Stimulated activated naive CD8-positive, alpha-beta T cell treated with anti-CD3 and anti-CD28 coated beads, Interleukin-15, amount 100 ng/mL, for 72 hours (primary cell): ENCODE measurements at regions not wholly inside any gene's neighbourhood (a gene's known extent, or its start where the extent isn't known, plus 50 kb on each side); places are given as distances from the start of the nearest gene placed in this dataset.

Source experiments
- ATAC-seq: fragments of 150-1000 bp; cut with Tn5 transposase; 2 replicates; pipeline ENCODE4 v1.10.0; 2021; ENCODE audit warnings: mild to moderate bottlenecking, moderate library complexity
- DNase-seq, 2 donors: peaks; one replicate each; pipeline ENCODE4 v3.0.0; 2021 to 2022
- H3K27ac Mint-ChIP-seq, 2 donors: one replicate each; pipeline ENCODE4 v1.8.0; 2022; ENCODE audit warnings: mild to moderate bottlenecking in 2 of 2, mixed read lengths in 2 of 2, moderate library complexity in 2 of 2
- H3K27me3 Mint-ChIP-seq: one replicate; pipeline ENCODE4 v1.8.0; 2022; ENCODE audit warnings: mixed read lengths
- H3K4me1 Mint-ChIP-seq: one replicate; pipeline ENCODE4 v1.8.0; 2022; ENCODE audit warnings: mild to moderate bottlenecking, mixed read lengths
- H3K4me3 Mint-ChIP-seq, 2 donors: one replicate each; pipeline ENCODE4 v1.8.0; 2022; ENCODE audit warnings: mild to moderate bottlenecking in 2 of 2, mixed read lengths in 2 of 2, moderate library complexity in 1 of 2
- H3K9me3 Mint-ChIP-seq, 2 donors: one replicate each; pipeline ENCODE4 v1.8.0; 2022; ENCODE audit warnings: mixed read lengths in 2 of 2

DNA sequence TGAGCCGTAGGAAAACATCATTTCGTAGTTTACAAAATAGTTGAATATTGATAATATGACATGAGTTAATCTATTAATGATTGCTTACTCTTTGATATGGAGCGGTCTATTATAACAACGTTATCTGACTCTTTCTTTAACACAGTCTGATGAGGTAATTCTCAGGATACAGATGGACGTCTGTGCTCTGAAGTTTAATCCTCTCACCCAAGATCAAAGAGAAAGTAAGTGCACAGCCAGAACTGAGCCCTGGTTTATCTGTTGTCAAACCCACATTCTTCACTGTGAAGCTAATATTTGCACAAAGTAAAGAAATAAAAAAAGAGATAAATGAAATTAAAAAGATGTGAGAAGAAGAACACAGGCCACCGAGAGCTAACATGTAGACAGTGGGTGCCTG lies 190.9 kb upstream of the COPS8 start:
- no peak overlapping the region for H3K27ac Mint-ChIP-seq
- no peaks in the 10 kb centered on the region for H3K9me3 Mint-ChIP-seq
- no peaks in the 10 kb centered on the region for H3K27me3 Mint-ChIP-seq
- no peaks in the 10 kb centered on the region for H3K4me1 Mint-ChIP-seq
- H3K4me3 Mint-ChIP-seq = no peak overlapping the region
- ATAC-seq (no peak), DNase-seq (no peak)

DNA sequence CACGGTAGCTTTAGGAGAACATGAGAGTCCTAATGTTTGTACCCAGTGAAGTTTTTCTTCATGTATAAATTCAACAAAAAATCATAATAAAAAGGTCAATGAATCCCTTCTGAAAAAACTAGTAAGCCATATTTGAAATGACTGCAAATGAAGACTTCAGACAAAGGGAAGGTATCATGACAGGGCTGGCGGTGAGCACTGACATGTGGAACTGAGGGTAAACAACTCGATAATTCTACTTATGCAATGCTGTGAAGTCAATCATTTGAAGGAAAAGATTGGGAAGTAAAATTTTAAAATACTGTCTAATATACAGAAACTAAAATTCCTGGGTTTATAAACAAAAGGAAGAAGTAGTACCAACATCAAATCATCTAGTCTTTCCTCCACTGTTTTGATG lies 190.2 kb upstream of the COPS8 start:
- Mint-ChIP-seq H3K4me3 (no peak overlapping the region), H3K4me1 (no peaks in the 10 kb centered on the region), H3K9me3 (no peaks in the 10 kb centered on the region), H3K27ac (no peak overlapping the region), H3K27me3 (no peaks in the 10 kb centered on the region)
- DNase-seq = no peak
- ATAC-seq = no peak

DNA sequence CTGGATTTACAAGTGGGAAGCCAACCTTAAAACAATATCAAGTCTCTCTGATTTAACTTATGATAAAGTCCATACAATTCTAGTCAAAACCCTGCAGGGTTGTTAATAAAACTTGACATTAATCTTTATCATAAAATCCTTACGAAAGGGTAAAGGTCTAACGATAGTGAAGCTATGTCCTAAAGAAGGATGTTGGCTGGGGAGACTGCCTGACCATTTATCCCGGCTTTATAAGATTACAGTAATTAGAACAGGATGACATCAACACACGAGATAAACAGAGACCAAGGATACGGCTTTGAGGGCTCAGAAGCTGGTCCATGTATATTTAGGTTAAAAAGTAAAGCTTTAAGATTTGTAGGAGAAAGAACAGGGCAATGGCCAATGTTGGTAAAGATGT lies 189.0 kb upstream of the COPS8 start:
- Mint-ChIP-seq H3K4me3 (no peak overlapping the region), H3K4me1 (no peaks in the 10 kb centered on the region), H3K9me3 (no peaks in the 10 kb centered on the region), H3K27me3 (peaks cover 3% of the 10 kb centered on the region), H3K27ac (no peak overlapping the region)
- DNase-seq = no peak
- no peak for ATAC-seq

- ATAC-seq (no peak), DNase-seq (no peak)
- Mint-ChIP-seq H3K4me3 (no peak overlapping the region), H3K4me1 (no peaks in the 10 kb centered on the region), H3K27ac (no peak overlapping the region), H3K9me3 (no peaks in the 10 kb centered on the region), H3K27me3 (peaks cover 13% of the 10 kb centered on the region)
Observed at GRCh38 chr2:236899146-236899545, 186.5 kb upstream of the COPS8 start.

DNA sequence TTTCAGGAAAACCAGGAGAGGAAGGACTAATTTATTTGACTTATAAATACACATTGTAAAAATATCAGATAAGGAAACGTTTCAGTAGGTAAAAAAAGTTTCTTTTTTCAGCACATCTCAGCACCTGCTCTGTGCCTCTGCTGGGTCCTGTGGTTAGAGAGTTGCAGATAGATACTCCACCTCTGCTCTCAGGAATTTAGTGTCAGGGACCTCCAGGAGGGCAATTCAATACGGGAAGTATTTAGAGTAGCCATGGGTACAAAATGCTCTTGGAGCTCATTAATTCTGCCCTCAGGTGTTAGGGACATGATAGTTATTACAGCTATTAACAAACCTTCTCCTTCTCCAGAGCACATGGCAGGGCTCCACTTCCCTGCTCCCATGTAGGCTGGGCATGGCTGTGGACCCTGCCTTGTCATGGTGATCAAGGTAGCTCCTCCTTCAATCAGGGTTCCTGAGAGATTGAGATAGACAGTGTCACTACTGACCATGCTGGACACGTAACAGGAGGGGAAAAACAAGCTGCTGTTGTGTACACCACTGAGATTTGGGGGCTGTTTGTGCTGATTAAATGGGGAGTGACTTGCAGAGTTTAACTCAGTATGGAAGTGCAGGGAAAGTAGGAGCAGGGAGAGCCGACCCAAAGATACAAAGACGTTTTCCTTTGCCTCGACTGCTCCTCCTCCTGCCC lies 185.6 kb upstream of the COPS8 start:
- DNase-seq (no peak), ATAC-seq (no peak)
- Mint-ChIP-seq H3K27ac (no peak overlapping the region), H3K27me3 (peaks cover 21% of the 10 kb centered on the region), H3K4me1 (no peaks in the 10 kb centered on the region), H3K4me3 (no peak overlapping the region), H3K9me3 (no peaks in the 10 kb centered on the region)

GRCh38 chr2:236901956-236902355 lies 183.7 kb upstream of the COPS8 start:
- H3K9me3 Mint-ChIP-seq = no peaks in the 10 kb centered on the region
- H3K27me3 Mint-ChIP-seq = peaks cover 21% of the 10 kb centered on the region
- H3K4me1 Mint-ChIP-seq = no peaks in the 10 kb centered on the region
- H3K27ac Mint-ChIP-seq = no peak overlapping the region
- DNase-seq = no peak
- ATAC-seq = no peak
- H3K4me3 Mint-ChIP-seq = no peak overlapping the region

GRCh38 chr2:236903978-236904377 lies 181.7 kb upstream of the COPS8 start:
- no peak overlapping the region for H3K27ac Mint-ChIP-seq
- no peak overlapping the region for H3K4me3 Mint-ChIP-seq
- ATAC-seq (no peak), DNase-seq (no peak)
- H3K9me3 Mint-ChIP-seq = no peaks in the 10 kb centered on the region
- H3K27me3 Mint-ChIP-seq = peaks cover 21% of the 10 kb centered on the region
- no peaks in the 10 kb centered on the region for H3K4me1 Mint-ChIP-seq

DNA sequence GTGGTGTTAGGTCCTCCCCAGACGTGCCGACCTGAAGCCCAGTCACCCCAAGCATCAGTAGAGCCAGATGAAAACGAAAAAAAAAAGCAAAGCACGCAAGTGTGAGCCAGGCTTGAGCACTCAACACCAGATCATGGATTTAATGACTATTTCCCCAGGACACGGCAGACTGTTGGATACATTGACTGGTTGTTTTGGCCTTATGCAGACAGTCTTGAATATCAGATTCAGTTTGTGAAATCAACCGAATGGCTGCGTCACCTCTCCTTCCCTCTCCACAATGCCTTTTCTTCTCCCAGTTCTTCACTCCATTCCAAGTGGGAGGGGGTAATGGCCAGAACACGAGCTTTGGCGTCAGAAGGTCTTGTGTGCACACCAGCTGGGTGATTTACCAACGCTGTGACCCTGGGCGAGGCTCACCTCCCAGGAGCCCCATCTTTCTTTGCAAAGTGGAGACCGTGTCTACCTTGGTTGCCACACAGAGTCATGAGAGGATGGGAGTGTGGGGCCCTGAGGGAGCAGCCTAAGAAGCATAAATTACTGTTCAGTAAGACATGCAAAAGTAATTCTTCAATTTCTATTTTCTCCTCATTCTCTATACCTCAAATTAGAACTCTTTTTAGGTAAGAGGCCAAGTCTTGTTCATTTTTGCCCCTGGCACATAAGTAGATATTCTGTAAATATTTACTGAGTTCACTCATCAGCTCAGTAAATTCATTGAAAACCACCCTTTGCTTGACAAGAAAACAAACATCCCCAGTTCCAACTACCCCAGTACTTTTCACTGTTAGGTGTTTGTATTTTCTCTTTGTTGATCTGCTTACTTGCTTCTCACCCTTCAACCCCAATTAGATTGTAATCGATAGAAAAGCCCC lies 181.1 kb upstream of the COPS8 start:
- no peaks in the 10 kb centered on the region for H3K9me3 Mint-ChIP-seq
- DNase-seq (no peak), ATAC-seq (no peak)
- H3K27ac Mint-ChIP-seq = no peak overlapping the region
- peaks cover 21% of the 10 kb centered on the region for H3K27me3 Mint-ChIP-seq
- H3K4me1 Mint-ChIP-seq = no peaks in the 10 kb centered on the region
- H3K4me3 Mint-ChIP-seq = no peak overlapping the region

GRCh38 chr2:236905976-236906375 lies 179.7 kb upstream of the COPS8 start:
- no peak for DNase-seq
- no peak for ATAC-seq
- Mint-ChIP-seq H3K9me3 (no peaks in the 10 kb centered on the region), H3K4me3 (no peak overlapping the region), H3K4me1 (no peaks in the 10 kb centered on the region), H3K27me3 (peaks cover 21% of the 10 kb centered on the region), H3K27ac (no peak overlapping the region)

DNA sequence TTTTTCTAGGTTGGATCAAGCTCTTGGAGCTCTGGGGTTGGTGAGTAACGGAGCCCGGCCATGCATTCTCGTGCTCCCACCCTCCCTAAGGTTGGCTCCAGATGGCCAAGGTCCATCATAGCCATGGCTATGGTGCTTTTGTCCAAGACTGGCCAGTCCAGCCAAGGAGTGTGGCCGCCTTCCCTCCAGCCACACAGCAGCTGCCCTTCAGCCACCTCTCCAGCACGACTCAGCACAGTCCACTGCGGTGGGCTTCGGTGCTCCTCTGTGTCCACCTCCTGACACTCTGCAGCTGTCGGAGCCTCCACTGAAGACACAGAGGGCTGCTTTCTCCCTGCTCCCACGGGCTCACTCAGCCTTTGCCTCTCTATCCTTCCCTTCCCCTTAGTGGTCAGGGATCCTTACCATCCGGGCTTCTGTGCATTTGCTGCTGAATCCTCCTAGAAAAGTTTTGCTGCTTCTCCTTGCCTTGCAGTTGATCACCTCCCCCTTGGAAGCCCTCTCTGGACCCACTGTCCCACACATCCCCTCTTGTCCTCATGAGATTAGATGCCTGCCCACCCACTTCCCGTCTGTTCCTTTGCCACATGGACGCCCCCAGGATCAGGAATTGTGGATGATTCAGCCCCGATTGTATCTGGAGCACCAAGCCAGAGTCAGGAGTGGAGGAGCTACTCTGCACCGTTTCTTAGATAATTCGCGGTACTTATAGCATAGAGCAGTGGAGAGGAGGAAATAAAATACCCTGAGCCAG lies 177.1 kb upstream of the COPS8 start:
- ATAC-seq (no peak), DNase-seq (no peak)
- Mint-ChIP-seq H3K4me1 (no peaks in the 10 kb centered on the region), H3K9me3 (no peaks in the 10 kb centered on the region), H3K27ac (peak overlapping the region in 1 of 2 donors; percentile 57), H3K4me3 (no peak overlapping the region), H3K27me3 (peaks cover 29% of the 10 kb centered on the region)

GRCh38 chr2:236909193-236909504 lies 176.5 kb upstream of the COPS8 start:
- no peak for DNase-seq
- Mint-ChIP-seq H3K9me3 (no peaks in the 10 kb centered on the region), H3K4me3 (no peak overlapping the region), H3K27ac (peak overlapping the region in 1 of 2 donors; percentile 57), H3K27me3 (peaks cover 24% of the 10 kb centered on the region), H3K4me1 (no peaks in the 10 kb centered on the region)
- no peak for ATAC-seq

GRCh38 chr2:236909802-236910201 lies 175.9 kb upstream of the COPS8 start:
- Mint-ChIP-seq H3K4me1 (no peaks in the 10 kb centered on the region), H3K9me3 (no peaks in the 10 kb centered on the region), H3K27ac (peak overlapping the region in 1 of 2 donors; percentile 31), H3K4me3 (no peak overlapping the region), H3K27me3 (peaks cover 17% of the 10 kb centered on the region)
- DNase-seq = no peak
- ATAC-seq = no peak

- no peak for ATAC-seq
- no peak for DNase-seq
- H3K27me3 Mint-ChIP-seq = peaks cover 16% of the 10 kb centered on the region
- H3K4me3 Mint-ChIP-seq = no peak overlapping the region
- H3K27ac Mint-ChIP-seq = no peak overlapping the region
- H3K9me3 Mint-ChIP-seq = no peaks in the 10 kb centered on the region
- H3K4me1 Mint-ChIP-seq = no peaks in the 10 kb centered on the region
Observed at GRCh38 chr2:236910781-236911495, 174.8 kb upstream of the COPS8 start.

DNA sequence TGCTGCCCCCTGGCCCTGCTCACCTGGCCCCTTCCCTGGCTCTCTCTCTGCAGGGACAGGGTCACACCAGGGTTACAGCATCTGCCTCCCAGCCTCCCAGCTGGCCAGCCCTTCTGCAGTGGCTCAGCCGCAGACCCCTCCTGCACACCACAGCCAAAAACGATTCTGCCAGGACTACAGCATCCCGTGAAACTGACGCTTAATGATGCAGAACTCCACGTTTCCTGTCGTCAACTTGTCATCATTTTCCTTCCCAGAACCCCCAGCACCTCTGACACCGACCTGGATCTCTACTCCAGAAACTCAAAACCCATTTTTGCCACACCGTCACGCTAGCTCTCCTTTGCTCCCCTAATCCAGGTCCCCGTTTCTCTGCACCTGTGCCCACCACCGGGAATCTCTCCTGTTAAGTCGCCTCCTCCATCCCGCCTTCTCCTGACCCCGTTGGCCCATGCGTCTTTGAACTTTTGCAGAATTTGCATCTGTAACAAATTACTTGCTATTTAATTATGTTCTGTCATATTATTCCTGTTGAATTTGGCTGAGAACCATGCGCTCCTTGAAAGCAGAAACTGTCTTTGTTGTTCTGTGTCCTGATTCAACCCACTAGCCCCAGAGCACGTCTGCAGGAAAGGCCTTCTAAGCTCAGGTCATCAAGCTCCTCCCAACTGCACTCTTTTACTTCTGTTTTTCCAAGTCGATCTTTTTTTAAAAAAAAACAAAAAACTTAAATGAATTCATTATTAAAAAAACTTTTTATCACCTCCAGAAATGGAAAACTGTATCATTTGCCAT lies 173.2 kb upstream of the COPS8 start:
- no peak for DNase-seq
- no peak for ATAC-seq
- Mint-ChIP-seq H3K27ac (no peak overlapping the region), H3K9me3 (no peaks in the 10 kb centered on the region), H3K4me3 (no peak overlapping the region), H3K27me3 (peaks cover 16% of the 10 kb centered on the region), H3K4me1 (no peaks in the 10 kb centered on the region)

DNA sequence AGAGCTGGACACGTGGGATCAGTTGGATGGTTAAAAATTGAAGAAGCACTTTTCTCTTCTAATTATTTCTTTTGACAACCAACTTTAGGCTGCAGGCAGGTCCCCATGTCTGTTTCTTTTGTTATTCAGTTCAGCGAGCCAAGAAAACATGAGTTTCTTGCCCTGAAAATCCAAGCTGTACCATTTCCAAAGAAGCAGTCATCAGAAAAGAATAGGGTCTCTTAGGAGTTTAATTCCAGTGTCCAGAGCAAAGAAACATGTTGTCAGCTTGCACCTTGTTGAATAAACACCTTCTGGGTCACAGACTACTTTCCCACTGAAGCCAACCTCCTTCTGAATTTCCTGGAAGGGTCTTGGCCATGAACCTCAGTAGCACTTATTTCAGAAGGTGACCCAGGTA lies 170.5 kb upstream of the COPS8 start:
- DNase-seq = no peak
- Mint-ChIP-seq H3K4me3 (no peak overlapping the region), H3K9me3 (no peaks in the 10 kb centered on the region), H3K4me1 (no peaks in the 10 kb centered on the region), H3K27ac (no peak overlapping the region), H3K27me3 (peaks cover 31% of the 10 kb centered on the region)
- ATAC-seq = no peak
